ENCODE measurements at regions not wholly inside any gene's neighbourhood (a gene's known extent, or its start where the extent isn't known, plus 50 kb on each side); places are given as distances from the start of the nearest gene placed in this dataset.
A peak's percentile ranks its signal among the peaks of the same experiment; 100 is the strongest.
"Not testable (repeated sequence)": the region's sequence is repeated elsewhere in the genome, so short reads cannot be mapped to it uniquely, and the experiment has no call there.

- DNase-seq: no peak
Observed at GRCh38 chr1:243996223-243996622, 54.9 kb upstream of the ZBTB18 start.

- DNase-seq: no peak
Observed at GRCh38 chr1:243991650-243992049, 59.4 kb upstream of the ZBTB18 start.

- DNase-seq: no peak
Observed at GRCh38 chr1:243984788-243985187, 66.3 kb upstream of the ZBTB18 start.

- no peak for DNase-seq
Observed at GRCh38 chr1:243982447-243983018, 68.5 kb upstream of the ZBTB18 start.

GRCh38 chr1:243980471-243980870 is 70.6 kb upstream of the ZBTB18 start:
- DNase-seq: no peak

GRCh38 chr1:243980071-243980470 is 71.0 kb upstream of the ZBTB18 start:
- DNase-seq: no peak

GRCh38 chr1:243979396-243979795 is 71.7 kb upstream of the ZBTB18 start:
- no peak for DNase-seq

GRCh38 chr1:243977094-243977493 is 74.0 kb upstream of the ZBTB18 start:
- no peak for DNase-seq

GRCh38 chr1:243974451-243975292 is 76.4 kb upstream of the ZBTB18 start:
- peak; percentile 52 for DNase-seq

- no peak for DNase-seq
Observed at GRCh38 chr1:243973169-243973568, 77.9 kb upstream of the ZBTB18 start.

- no peak for DNase-seq
Observed at GRCh38 chr1:243970077-243970476, 81.0 kb upstream of the ZBTB18 start.

GRCh38 chr1:243968413-243968812 is 82.7 kb upstream of the ZBTB18 start:
- no peak for DNase-seq

GRCh38 chr1:243964915-243965314 is 86.2 kb upstream of the ZBTB18 start:
- DNase-seq: no peak

- no peak for DNase-seq
Observed at GRCh38 chr1:243963571-243963970, 87.5 kb upstream of the ZBTB18 start.

GRCh38 chr1:243962541-243962940 is 88.5 kb upstream of the ZBTB18 start:
- DNase-seq: no peak

GRCh38 chr1:243959998-243960397 is 91.1 kb upstream of the ZBTB18 start:
- no peak for DNase-seq

- no peak for DNase-seq
Observed at GRCh38 chr1:243957141-243957540, 93.9 kb upstream of the ZBTB18 start.

GRCh38 chr1:243956450-243956849 is 94.6 kb upstream of the ZBTB18 start:
- DNase-seq: no peak

- not testable (repeated sequence) for DNase-seq
Observed at GRCh38 chr1:243951207-243951606, 99.9 kb upstream of the ZBTB18 start.

GRCh38 chr1:243950166-243950565 is 100.1 kb upstream of the AKT3 start:
- DNase-seq: no peak

- DNase-seq: no peak
Observed at GRCh38 chr1:243946946-243947345, 96.9 kb upstream of the AKT3 start.

GRCh38 chr1:243946253-243946652 is 96.2 kb upstream of the AKT3 start:
- no peak for DNase-seq

GRCh38 chr1:243945727-243946126 is 95.7 kb upstream of the AKT3 start:
- no peak for DNase-seq

GRCh38 chr1:243944429-243945160 is 94.6 kb upstream of the AKT3 start:
- no peak for DNase-seq

Data from retina (tissue), 1 donor.